Hepatocyte (in vitro differentiated cells): ENCODE measurements at regions not wholly inside any gene's neighbourhood (a gene's known extent, or its start where the extent isn't known, plus 50 kb on each side); places are given as distances from the start of the nearest gene placed in this dataset.
A peak's percentile ranks its signal among the peaks of the same experiment; 100 is the strongest.

Source experiments
- DNase-seq: peaks from one replicate; pipeline ENCODE4 v3.0.0-alpha.2; 2016; ENCODE audit warnings: low spot score
- H2AFZ ChIP-seq: fragments of 200-600 bp; sonication (generic); 2 replicates; pipeline ENCODE4 v1.6.0; 2016; ENCODE audit warnings: antibody characterized with exemption, mild to moderate bottlenecking
- H3K27ac ChIP-seq: fragments of 200-600 bp; sonication (generic); 2 replicates; pipeline ENCODE4 v1.5.1; 2016; ENCODE audit warnings: mild to moderate bottlenecking
- H3K27me3 ChIP-seq: fragments of 200-600 bp; sonication (generic); 2 replicates; pipeline ENCODE4 v1.6.1; 2016
- H3K36me3 ChIP-seq: fragments of 200-600 bp; sonication (generic); replicated peaks from 2 replicates; pipeline ENCODE4 v1.5.1; 2016; ENCODE audit warnings: low read depth; ENCODE audit not compliant: insufficient read depth
- H3K4me1 ChIP-seq: fragments of 200-600 bp; sonication (generic); 2 replicates; pipeline ENCODE4 v1.5.1; 2016; ENCODE audit warnings: mild to moderate bottlenecking, moderate library complexity; ENCODE audit not compliant: insufficient read depth
- H3K4me2 ChIP-seq: fragments of 200-600 bp; sonication (generic); 2 replicates; pipeline ENCODE4 v1.6.0; 2016
- H3K4me3 ChIP-seq: fragments of 200-600 bp; sonication (generic); 2 replicates; pipeline ENCODE4 v1.5.1; 2016; ENCODE audit warnings: mild to moderate bottlenecking
- H3K79me2 ChIP-seq: fragments of 200-600 bp; sonication (generic); 2 replicates; pipeline ENCODE4 v1.6.0; 2017; ENCODE audit warnings: mild to moderate bottlenecking
- H3K9me2 ChIP-seq: fragments of 200-600 bp; sonication (generic); replicated peaks from 2 replicates; pipeline ENCODE4 v1.6.0; 2017; ENCODE audit warnings: mild to moderate bottlenecking; ENCODE audit not compliant: insufficient read depth
- H3K9me3 ChIP-seq: fragments of 200-600 bp; sonication (generic); 2 replicates; pipeline ENCODE4 v1.5.1; 2016; ENCODE audit warnings: low read depth, mild to moderate bottlenecking
- H4K20me1 ChIP-seq: fragments of 200-600 bp; sonication (generic); 2 replicates; pipeline ENCODE4 v1.6.0; 2016; ENCODE audit warnings: mild to moderate bottlenecking; ENCODE audit not compliant: insufficient read depth, poor library complexity, severe bottlenecking
- EZH2 ChIP-seq: fragments of 200-600 bp; sonication (generic); IDR thresholded peaks from 2 replicates; pipeline ENCODE4 v1.6.1; 2016; ENCODE audit warnings: antibody characterized with exemption, mild to moderate bottlenecking, borderline replicate concordance
- EZH2phosphoT487 ChIP-seq: fragments of 200-600 bp; sonication (generic); IDR thresholded peaks from one replicate; pipeline ENCODE4 v1.6.1; 2018; ENCODE audit warnings: antibody characterized with exemption, mild to moderate bottlenecking, low read depth, moderate library complexity; ENCODE audit not compliant: unreplicated experiment, severe bottlenecking
- WGBS: methylation state at CpG from one replicate; pipeline ENCODE4 v1.1.6; 2016; ENCODE audit warnings: low lambda C conversion rate; ENCODE audit errors: missing lambda C conversion rate; 5-methylcytosine and 5-hydroxymethylcytosine counted together
- TF ChIP-seq, protein P1 (sequence below): fragments of 200-600 bp; sonication (generic); IDR thresholded peaks from 2 replicates; pipeline ENCODE4 v1.5.1; 2016; ENCODE audit warnings: antibody characterized with exemption, mild to moderate bottlenecking; ENCODE audit not compliant: poor library complexity

- H2AFZ ChIP-seq, result no peak overlapping the region
- H3K4me1 ChIP-seq, result no peaks in the 10 kb centered on the region
- H3K36me3 ChIP-seq, result no peaks in the 10 kb centered on the region
- no peaks in the 10 kb centered on the region for H3K9me3 ChIP-seq
- no peaks in the 10 kb centered on the region for H4K20me1 ChIP-seq
- H3K9me2 ChIP-seq, result no peaks in the 10 kb centered on the region
- H3K79me2 ChIP-seq, result no peaks in the 10 kb centered on the region
- H3K27ac ChIP-seq, result no peak overlapping the region
- no peak overlapping the region for H3K4me2 ChIP-seq
- H3K4me3 ChIP-seq, result no peak overlapping the region
- TF ChIP-seq, protein P1, sequence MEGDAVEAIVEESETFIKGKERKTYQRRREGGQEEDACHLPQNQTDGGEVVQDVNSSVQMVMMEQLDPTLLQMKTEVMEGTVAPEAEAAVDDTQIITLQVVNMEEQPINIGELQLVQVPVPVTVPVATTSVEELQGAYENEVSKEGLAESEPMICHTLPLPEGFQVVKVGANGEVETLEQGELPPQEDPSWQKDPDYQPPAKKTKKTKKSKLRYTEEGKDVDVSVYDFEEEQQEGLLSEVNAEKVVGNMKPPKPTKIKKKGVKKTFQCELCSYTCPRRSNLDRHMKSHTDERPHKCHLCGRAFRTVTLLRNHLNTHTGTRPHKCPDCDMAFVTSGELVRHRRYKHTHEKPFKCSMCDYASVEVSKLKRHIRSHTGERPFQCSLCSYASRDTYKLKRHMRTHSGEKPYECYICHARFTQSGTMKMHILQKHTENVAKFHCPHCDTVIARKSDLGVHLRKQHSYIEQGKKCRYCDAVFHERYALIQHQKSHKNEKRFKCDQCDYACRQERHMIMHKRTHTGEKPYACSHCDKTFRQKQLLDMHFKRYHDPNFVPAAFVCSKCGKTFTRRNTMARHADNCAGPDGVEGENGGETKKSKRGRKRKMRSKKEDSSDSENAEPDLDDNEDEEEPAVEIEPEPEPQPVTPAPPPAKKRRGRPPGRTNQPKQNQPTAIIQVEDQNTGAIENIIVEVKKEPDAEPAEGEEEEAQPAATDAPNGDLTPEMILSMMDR, result no peak
- TF ChIP-seq EZH2phosphoT487 (no peak), EZH2 (no peak)
- DNase-seq, result no peak
- WGBS, result 73% methylated on average over 17 of the region's 17 CpGs
- H3K27me3 ChIP-seq, result no peaks in the 10 kb centered on the region
Observed at GRCh38 chr3:76242886-76243753, 457.8 kb upstream of the ZNF717 start.

GRCh38 chr3:76245073-76245472 is 459.7 kb upstream of the ZNF717 start:
- H3K27me3 ChIP-seq, result no peaks in the 10 kb centered on the region
- no peak overlapping the region for H2AFZ ChIP-seq
- no peaks in the 10 kb centered on the region for H3K4me1 ChIP-seq
- H3K36me3 ChIP-seq, result no peaks in the 10 kb centered on the region
- H3K4me2 ChIP-seq, result no peak overlapping the region
- H3K9me2 ChIP-seq, result no peaks in the 10 kb centered on the region
- TF ChIP-seq EZH2, result no peak
- TF ChIP-seq, protein P1, result no peak
- TF ChIP-seq EZH2phosphoT487, result no peak
- 88% methylated on average over 2 of the region's 2 CpGs for WGBS
- no peak overlapping the region for H3K27ac ChIP-seq
- no peak for DNase-seq
- H3K79me2 ChIP-seq, result no peaks in the 10 kb centered on the region
- H3K9me3 ChIP-seq, result no peaks in the 10 kb centered on the region
- H4K20me1 ChIP-seq, result no peaks in the 10 kb centered on the region
- no peak overlapping the region for H3K4me3 ChIP-seq

GRCh38 chr3:76245622-76246021 is 460.3 kb upstream of the ZNF717 start:
- TF ChIP-seq EZH2phosphoT487, result no peak
- TF ChIP-seq, protein P1, result no peak
- TF ChIP-seq EZH2, result no peak
- H3K4me3 ChIP-seq, result no peak overlapping the region
- H3K4me2 ChIP-seq, result no peak overlapping the region
- no peaks in the 10 kb centered on the region for H3K9me3 ChIP-seq
- H3K4me1 ChIP-seq, result no peaks in the 10 kb centered on the region
- no peaks in the 10 kb centered on the region for H3K36me3 ChIP-seq
- no peaks in the 10 kb centered on the region for H3K27me3 ChIP-seq
- H2AFZ ChIP-seq, result no peak overlapping the region
- peak overlapping the region; percentile 20 for H3K27ac ChIP-seq
- no peaks in the 10 kb centered on the region for H3K79me2 ChIP-seq
- no peaks in the 10 kb centered on the region for H4K20me1 ChIP-seq
- no peaks in the 10 kb centered on the region for H3K9me2 ChIP-seq
- no peak for DNase-seq
